Neuronal stem cell (in vitro differentiated cells): ENCODE measurements at regions not wholly inside any gene's neighbourhood (a gene's known extent, or its start where the extent isn't known, plus 50 kb on each side); places are given as distances from the start of the nearest gene placed in this dataset.

ENCODE experiments used
- DNase-seq: peaks from one replicate; pipeline ENCODE4 v3.0.0-alpha.2; 2013; ENCODE audit warnings: low spot score
- H2AFZ ChIP-seq: one replicate; pipeline ENCODE4 v1.6.1; 2013; ENCODE audit warnings: mild to moderate bottlenecking, low read length, inconsistent platforms
- H2AK5ac ChIP-seq: 2 replicates; pipeline ENCODE4 v1.6.1; 2013; ENCODE audit warnings: low read depth, mild to moderate bottlenecking, inconsistent platforms, low read length, moderate library complexity, mixed read lengths
- H2BK120ac ChIP-seq: 2 replicates; pipeline ENCODE4 v1.6.1; 2013; ENCODE audit warnings: low read depth, mild to moderate bottlenecking, inconsistent platforms, low read length, moderate library complexity, mixed read lengths
- H2BK12ac ChIP-seq: one replicate; pipeline ENCODE4 v1.6.1; 2013; ENCODE audit warnings: low read length, inconsistent platforms
- H2BK15ac ChIP-seq: 2 replicates; pipeline ENCODE4 v1.6.1; 2013; ENCODE audit warnings: mild to moderate bottlenecking, low read length, inconsistent platforms, mixed read lengths
- H2BK5ac ChIP-seq: one replicate; pipeline ENCODE4 v1.6.1; 2013; ENCODE audit warnings: inconsistent platforms, mild to moderate bottlenecking, low read length, moderate library complexity
- H3K14ac ChIP-seq: one replicate; pipeline ENCODE4 v1.6.1; 2013; ENCODE audit warnings: low read length, inconsistent platforms
- H3K18ac ChIP-seq: 2 replicates; pipeline ENCODE4 v1.6.1; 2013; ENCODE audit warnings: low read length, inconsistent platforms
- H3K23ac ChIP-seq: 2 replicates; pipeline ENCODE4 v1.6.1; 2013; ENCODE audit warnings: low read depth, mild to moderate bottlenecking, mixed read lengths, low read length, inconsistent platforms; ENCODE audit not compliant: poor library complexity
- H3K27ac ChIP-seq: replicated peaks from 3 replicates; pipeline ENCODE4 v1.5.1; 2013; ENCODE audit warnings: low read length, inconsistent platforms
- H3K27me3 ChIP-seq, 3 experiments: 2 replicates each; pipeline ENCODE4 v1.6.1; 2013; ENCODE audit warnings: low read length in 3 of 3, mild to moderate bottlenecking in 2 of 3, inconsistent platforms in 1 of 3, low read depth in 1 of 3, mixed read lengths in 1 of 3, moderate library complexity in 1 of 3; ENCODE audit not compliant: control insufficient read depth in 3 of 3, insufficient read depth in 3 of 3
- H3K36me3 ChIP-seq, 2 donors: replicated peaks in 1 of 2; 2 replicates each; pipeline ENCODE4 v1.6.1; 2013; ENCODE audit warnings: low read length in 2 of 2; ENCODE audit not compliant: control insufficient read depth in 2 of 2, insufficient read depth in 2 of 2
- H3K4ac ChIP-seq: 2 replicates; pipeline ENCODE4 v1.6.1; 2013; ENCODE audit warnings: inconsistent platforms, mild to moderate bottlenecking, low read length, moderate library complexity
- H3K4me1 ChIP-seq, 2 donors: 1 replicate in 1 of 2; 2 replicates in 1 of 2; pipeline ENCODE4 v1.6.1; 2013; ENCODE audit warnings: low read length in 2 of 2, low read depth in 1 of 2; ENCODE audit not compliant: control insufficient read depth in 2 of 2, insufficient read depth in 1 of 2
- H3K4me2 ChIP-seq: one replicate; pipeline ENCODE4 v1.6.1; 2013; ENCODE audit warnings: mild to moderate bottlenecking, low read length, inconsistent platforms; ENCODE audit not compliant: insufficient read depth, poor library complexity, severe bottlenecking
- H3K4me3 ChIP-seq, 2 donors: 2 replicates each; pipeline ENCODE4 v1.5.1; 2013; ENCODE audit warnings: low read length in 2 of 2, mild to moderate bottlenecking in 2 of 2, inconsistent platforms in 1 of 2, moderate library complexity in 1 of 2
- H3K79me1 ChIP-seq: one replicate; pipeline ENCODE4 v1.6.1; 2013; ENCODE audit warnings: low read depth, mild to moderate bottlenecking, inconsistent platforms, low read length, moderate library complexity
- H3K9ac ChIP-seq: one replicate; pipeline ENCODE4 v1.6.1; 2013; ENCODE audit warnings: mild to moderate bottlenecking, low read depth, low read length, inconsistent platforms; ENCODE audit not compliant: poor library complexity
- H3K9me3 ChIP-seq, 2 donors: replicated peaks in 1 of 2; 2 replicates each; pipeline versions ENCODE3 to v1.6.1; 2013; ENCODE audit warnings: low read length in 2 of 2, mild to moderate bottlenecking in 2 of 2, inconsistent platforms in 1 of 2, low read depth in 1 of 2, mixed read lengths in 1 of 2, moderate library complexity in 1 of 2; ENCODE audit not compliant: control insufficient read depth in 2 of 2, insufficient read depth in 1 of 2
- H4K8ac ChIP-seq: one replicate; pipeline ENCODE4 v1.6.1; 2013; ENCODE audit warnings: low read depth, mild to moderate bottlenecking, inconsistent platforms, low read length, moderate library complexity
- H4K91ac ChIP-seq: one replicate; pipeline ENCODE4 v1.6.1; 2013; ENCODE audit warnings: low read length, low read depth, mild to moderate bottlenecking, inconsistent platforms; ENCODE audit not compliant: poor library complexity
- WGBS, 2 donors: extraction: QIAGEN DNeasy Blood & Tissue Kit; methylation state at CpG; one replicate each; pipeline ENCODE4 v1.1.7; 2013; ENCODE audit warnings: missing lambda C conversion rate in 2 of 2, mixed read lengths in 1 of 2; ENCODE audit not compliant: insufficient read length in 2 of 2, insufficient replicate concordance in 1 of 2; ENCODE audit errors: extremely low coverage in 2 of 2; 5-methylcytosine and 5-hydroxymethylcytosine counted together

- WGBS, 2 donors = no CpG with 5 or more reads among the region's 1 CpG
Measured at GRCh38 chr12:115430636-115431035, 746.7 kb upstream of the TBX3 start.

GRCh38 chr12:115426732-115427131 is 742.8 kb upstream of the TBX3 start:
- H3K9ac ChIP-seq = no peak overlapping the region
- no peak overlapping the region for H2BK12ac ChIP-seq
- H4K91ac ChIP-seq = no peak overlapping the region
- peaks cover 0 to 8% of the 10 kb centered on the region in 2 donors for H3K4me1 ChIP-seq
- no peak overlapping the region for H2BK120ac ChIP-seq
- H2BK5ac ChIP-seq = no peak overlapping the region
- no peak overlapping the region for H3K23ac ChIP-seq
- H3K4ac ChIP-seq = no peak overlapping the region
- H3K9me3 ChIP-seq = no peaks in the 10 kb centered on the region
- H3K36me3 ChIP-seq = no peaks in the 10 kb centered on the region
- no peak overlapping the region for H2AK5ac ChIP-seq
- no peak overlapping the region for H2AFZ ChIP-seq
- H3K4me2 ChIP-seq = no peak overlapping the region
- H4K8ac ChIP-seq = no peak overlapping the region
- H3K27me3 ChIP-seq = no peaks in the 10 kb centered on the region
- H3K27ac ChIP-seq = no peak overlapping the region
- no peak overlapping the region for H2BK15ac ChIP-seq
- no peaks in the 10 kb centered on the region for H3K79me1 ChIP-seq
- H3K18ac ChIP-seq = no peak overlapping the region
- H3K4me3 ChIP-seq = no peak overlapping the region
- no peak overlapping the region for H3K14ac ChIP-seq
- DNase-seq = no peak

More at GRCh38 chr12:115430636-115431035, 746.7 kb upstream of the TBX3 start:
- no peak overlapping the region for H4K91ac ChIP-seq
- no peak overlapping the region for H2BK12ac ChIP-seq
- no peaks in the 10 kb centered on the region for H3K9me3 ChIP-seq
- H3K9ac ChIP-seq = no peak overlapping the region
- H2AK5ac ChIP-seq = no peak overlapping the region
- no peak overlapping the region for H3K4ac ChIP-seq
- H3K27ac ChIP-seq = no peak overlapping the region
- DNase-seq = no peak
- H3K79me1 ChIP-seq = no peaks in the 10 kb centered on the region
- no peak overlapping the region for H2BK120ac ChIP-seq
- no peak overlapping the region for H3K4me2 ChIP-seq
- H2BK5ac ChIP-seq = no peak overlapping the region
- no peak overlapping the region for H3K18ac ChIP-seq
- H2BK15ac ChIP-seq = no peak overlapping the region
- no peaks in the 10 kb centered on the region for H3K36me3 ChIP-seq
- no peak overlapping the region for H3K14ac ChIP-seq
- H3K27me3 ChIP-seq = no peaks in the 10 kb centered on the region
- H3K4me3 ChIP-seq = no peak overlapping the region
- no peak overlapping the region for H2AFZ ChIP-seq
- peaks cover 0 to 3% of the 10 kb centered on the region in 2 donors for H3K4me1 ChIP-seq
- no peak overlapping the region for H4K8ac ChIP-seq
- no peak overlapping the region for H3K23ac ChIP-seq

- Histone ChIP-seq H3K9ac (no peak overlapping the region), H2BK120ac (no peak overlapping the region), H3K4me3 (no peak overlapping the region), H3K4me2 (no peak overlapping the region), H3K9me3 (no peaks in the 10 kb centered on the region), H4K8ac (no peak overlapping the region), H3K27ac (no peak overlapping the region), H3K23ac (no peak overlapping the region), H2AFZ (no peak overlapping the region), H2BK12ac (no peak overlapping the region), H3K36me3 (no peaks in the 10 kb centered on the region), H2BK15ac (no peak overlapping the region), H3K14ac (no peak overlapping the region), H2AK5ac (no peak overlapping the region), H3K27me3 (no peaks in the 10 kb centered on the region), H3K79me1 (no peaks in the 10 kb centered on the region), H2BK5ac (no peak overlapping the region), H4K91ac (no peak overlapping the region), H3K18ac (no peak overlapping the region), H3K4me1 (peaks cover 0 to 8% of the 10 kb centered on the region in 2 donors), H3K4ac (no peak overlapping the region)
- DNase-seq = no peak
- WGBS, 2 donors = no CpG with 5 or more reads among the region's 1 CpG
Measured at GRCh38 chr12:115424003-115424402, 740.0 kb upstream of the TBX3 start.

- no peak overlapping the region for H3K27ac ChIP-seq
Measured at GRCh38 chr12:115423546-115423987, 739.6 kb upstream of the TBX3 start.

More at GRCh38 chr12:115423546-115423987, 739.6 kb upstream of the TBX3 start:
- Histone ChIP-seq H2BK12ac (no peak overlapping the region), H3K9ac (no peak overlapping the region), H3K4me2 (no peak overlapping the region), H3K23ac (no peak overlapping the region), H2BK5ac (no peak overlapping the region), H3K9me3 (no peaks in the 10 kb centered on the region), H3K4me3 (no peak overlapping the region), H3K36me3 (no peaks in the 10 kb centered on the region), H2AK5ac (no peak overlapping the region), H4K91ac (no peak overlapping the region), H2BK120ac (no peak overlapping the region), H4K8ac (no peak overlapping the region), H2BK15ac (no peak overlapping the region), H3K27me3 (no peaks in the 10 kb centered on the region), H3K14ac (no peak overlapping the region), H3K4me1 (peaks cover 0 to 8% of the 10 kb centered on the region in 2 donors), H2AFZ (no peak overlapping the region), H3K18ac (no peak overlapping the region), H3K4ac (no peak overlapping the region), H3K79me1 (no peaks in the 10 kb centered on the region)
- no peak for DNase-seq
- WGBS, 2 donors = no CpG with 5 or more reads among the region's 5 CpGs
